Mammary epithelial cell (primary cell): ENCODE measurements at regions not wholly inside any gene's neighbourhood (a gene's known extent, or its start where the extent isn't known, plus 50 kb on each side); places are given as distances from the start of the nearest gene placed in this dataset.

ENCODE experiments used
- EZH2 ChIP-seq: IDR thresholded peaks from 2 replicates; pipeline ENCODE4 v1.6.1; 2012; ENCODE audit warnings: low read length, inconsistent platforms, borderline replicate concordance
- TF ChIP-seq, protein P1 (sequence below), 2 donors: IDR thresholded peaks in 1 of 2; conservative IDR thresholded peaks in 1 of 2; 2 replicates each; pipeline ENCODE4 v1.5.1; 2011 to 2012; ENCODE audit warnings: inconsistent platforms in 2 of 2, low read length in 2 of 2, mild to moderate bottlenecking in 2 of 2, control low read depth in 1 of 2, low read depth in 1 of 2; ENCODE audit not compliant: insufficient read depth in 1 of 2; ENCODE audit errors: extremely low read depth in 1 of 2

- TF ChIP-seq, protein P1, sequence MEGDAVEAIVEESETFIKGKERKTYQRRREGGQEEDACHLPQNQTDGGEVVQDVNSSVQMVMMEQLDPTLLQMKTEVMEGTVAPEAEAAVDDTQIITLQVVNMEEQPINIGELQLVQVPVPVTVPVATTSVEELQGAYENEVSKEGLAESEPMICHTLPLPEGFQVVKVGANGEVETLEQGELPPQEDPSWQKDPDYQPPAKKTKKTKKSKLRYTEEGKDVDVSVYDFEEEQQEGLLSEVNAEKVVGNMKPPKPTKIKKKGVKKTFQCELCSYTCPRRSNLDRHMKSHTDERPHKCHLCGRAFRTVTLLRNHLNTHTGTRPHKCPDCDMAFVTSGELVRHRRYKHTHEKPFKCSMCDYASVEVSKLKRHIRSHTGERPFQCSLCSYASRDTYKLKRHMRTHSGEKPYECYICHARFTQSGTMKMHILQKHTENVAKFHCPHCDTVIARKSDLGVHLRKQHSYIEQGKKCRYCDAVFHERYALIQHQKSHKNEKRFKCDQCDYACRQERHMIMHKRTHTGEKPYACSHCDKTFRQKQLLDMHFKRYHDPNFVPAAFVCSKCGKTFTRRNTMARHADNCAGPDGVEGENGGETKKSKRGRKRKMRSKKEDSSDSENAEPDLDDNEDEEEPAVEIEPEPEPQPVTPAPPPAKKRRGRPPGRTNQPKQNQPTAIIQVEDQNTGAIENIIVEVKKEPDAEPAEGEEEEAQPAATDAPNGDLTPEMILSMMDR (conservative IDR thresholded peaks at IDR 0.05 in 1 of 2, IDR thresholded peaks at IDR 0.05 in 1 of 2; ENCODE audit: extremely low read depth in 1 of 2, insufficient read depth in 1 of 2, low read depth in 1 of 2, low read length in 2 of 2) = no peak
- TF ChIP-seq EZH2 = no peak
Observed at GRCh38 chr3:194221336-194221735, 85.4 kb downstream of the HES1 start.
